Panc1 (cell line): ENCODE measurements at regions not wholly inside any gene's neighbourhood (a gene's known extent, or its start where the extent isn't known, plus 50 kb on each side); places are given as distances from the start of the nearest gene placed in this dataset.

Source experiments
- ATAC-seq: fragments of 200-7000 bp; cut with Tn5 transposase; 2 replicates; pipeline ENCODE4 v1.9.1; 2020; ENCODE audit warnings: mild to moderate bottlenecking, moderate library complexity
- BruUV-seq: library from RNA; stranded (reverse); fragments of 400-500 nt; replicated peaks from 2 replicates; lab custom pipeline; 2021; lab: Mats Ljungman, UMichigan
- CTCF ChIA-PET: fragments of 300-600 bp; sonication (Branson Sonifier 250); formaldehyde crosslinking; loops from one replicate; lab custom pipeline; 2022; ENCODE audit warnings: antibody characterized with exemption; lab: Charles Lee
- POLR2A ChIA-PET: fragments of 300-600 bp; sonication (Branson Sonifier 250); formaldehyde crosslinking; loops from one replicate; lab custom pipeline; 2022; ENCODE audit warnings: antibody characterized with exemption; lab: Charles Lee
- DNase-seq: peaks from one replicate; pipeline ENCODE4 v3.0.0-alpha.2; 2010; ENCODE audit warnings: low read depth, low spot score
- H3K27ac ChIP-seq: 2 replicates; pipeline ENCODE4 v1.5.1; 2011; ENCODE audit warnings: mild to moderate bottlenecking, low read length, inconsistent platforms
- H3K27me3 ChIP-seq: fragments of 200-500 bp; sonication (Bioruptor generic); 2 replicates; pipeline ENCODE4 v1.6.0; 2014; ENCODE audit warnings: low read length, inconsistent platforms; ENCODE audit not compliant: control insufficient read depth, insufficient read depth
- H3K36me3 ChIP-seq: fragments of 200-500 bp; sonication (Bioruptor generic); 2 replicates; pipeline ENCODE4 v1.5.1; 2014; ENCODE audit warnings: inconsistent platforms, mild to moderate bottlenecking, low read length, moderate library complexity; ENCODE audit not compliant: control insufficient read depth, insufficient read depth
- H3K4me1 ChIP-seq: 2 replicates; pipeline ENCODE4 v1.5.1; 2011; ENCODE audit warnings: inconsistent platforms, mild to moderate bottlenecking, low read length, moderate library complexity; ENCODE audit not compliant: control insufficient read depth, insufficient read depth
- H3K4me3 ChIP-seq, 2 experiments: 2 replicates each; pipeline ENCODE4 v1.5.1; 2011 to 2012; ENCODE audit warnings: low read depth in 2 of 2, low read length in 2 of 2, mild to moderate bottlenecking in 2 of 2, inconsistent platforms in 1 of 2, moderate library complexity in 1 of 2
- H3K9me3 ChIP-seq: fragments of 200-500 bp; sonication (Bioruptor generic); 2 replicates; pipeline ENCODE4 v1.5.1; 2014; ENCODE audit warnings: low read depth, mild to moderate bottlenecking, inconsistent platforms, low read length, moderate library complexity; ENCODE audit not compliant: control insufficient read depth, insufficient read depth
- CTCF ChIP-seq: fragments of 450-650 bp; IDR thresholded peaks from 2 replicates; pipeline ENCODE4 v1.5.1; 2017; ENCODE audit warnings: mild to moderate bottlenecking
- POLR2AphosphoS5 ChIP-seq: IDR thresholded peaks from 2 replicates; pipeline ENCODE4 v1.6.1; 2012; ENCODE audit warnings: mild to moderate bottlenecking, low read depth, low read length, moderate library complexity
- REST ChIP-seq, 2 experiments: IDR thresholded peaks; 2 replicates each; pipeline ENCODE4 v1.6.1; 2011 to 2012; ENCODE audit warnings: low read depth in 2 of 2, control low read depth in 1 of 2, low read length in 1 of 2, mild to moderate bottlenecking in 1 of 2, moderate library complexity in 1 of 2; ENCODE audit not compliant: insufficient read depth in 1 of 2
- SIN3A ChIP-seq: IDR thresholded peaks from 2 replicates; pipeline ENCODE4 v1.6.1; 2012; ENCODE audit warnings: low read depth, mild to moderate bottlenecking, low read length, moderate library complexity, borderline replicate concordance; ENCODE audit not compliant: insufficient read depth
- TCF7L2 ChIP-seq: IDR thresholded peaks from 2 replicates; pipeline ENCODE4 v1.6.1; 2011; ENCODE audit warnings: mild to moderate bottlenecking, low read depth, low read length, inconsistent platforms
- in situ Hi-C: cut with HindIII; loops from 2 replicates; pipeline ENCODE4 v1.10.0; 2016; ENCODE audit warnings: low sequenced_read_pairs, low pct_unique_long_range_greater_than_20kb
- intact Hi-C: fragments of 100-400 bp; cut with micrococcal nuclease; formaldehyde crosslinking; loops from one replicate; pipeline ENCODE4 v1.10.0; 2022; ENCODE audit not compliant: unreplicated experiment

- no TSS peak for BruUV-seq
- Histone ChIP-seq H3K9me3 (no peaks in the 10 kb centered on the region), H3K27ac (no peak overlapping the region), H3K27me3 (no peaks in the 10 kb centered on the region), H3K4me3 (no peak overlapping the region), H3K4me1 (no peaks in the 10 kb centered on the region), H3K36me3 (no peaks in the 10 kb centered on the region)
- in situ Hi-C loops (no loop called here), intact Hi-C loops (no loop called here)
- CTCF ChIA-PET: no interaction called here
- no peak for TF ChIP-seq POLR2AphosphoS5
- TF ChIP-seq REST (IDR thresholded peaks at IDR 0.05; ENCODE audit: insufficient read depth in 1 of 2, low read depth in 2 of 2, low read length in 1 of 2): no peak
- TF ChIP-seq CTCF: no peak
- no peak for TF ChIP-seq TCF7L2
- no peak for TF ChIP-seq SIN3A
- no peak for DNase-seq
- POLR2A ChIA-PET: no interaction called here
- ATAC-seq: no peak
These were observed 397.9 kb upstream of the RGPD4 start for GRCh38 chr2:107428781-107429180.

GRCh38 chr2:107430006-107430405, 396.7 kb upstream of the RGPD4 start:
- POLR2A ChIA-PET: no interaction called here
- no peak for ATAC-seq

More at GRCh38 chr2:107430006-107430405, 396.7 kb upstream of the RGPD4 start:
- CTCF ChIA-PET: no interaction called here
- TF ChIP-seq POLR2AphosphoS5 (no peak), CTCF (no peak), REST (IDR thresholded peaks at IDR 0.05; ENCODE audit: insufficient read depth in 1 of 2, low read depth in 2 of 2, low read length in 1 of 2) (no peak)
- Histone ChIP-seq H3K9me3 (no peaks in the 10 kb centered on the region), H3K27ac (no peak overlapping the region), H3K4me3 (no peak overlapping the region), H3K4me1 (no peaks in the 10 kb centered on the region), H3K27me3 (no peaks in the 10 kb centered on the region), H3K36me3 (no peaks in the 10 kb centered on the region)
- BruUV-seq: no TSS peak
- intact Hi-C loops (no loop called here), in situ Hi-C loops (no loop called here)
- no peak for DNase-seq
